ENCODE measurements at regions not wholly inside any gene's neighbourhood (a gene's known extent, or its start where the extent isn't known, plus 50 kb on each side); places are given as distances from the start of the nearest gene placed in this dataset.
"Not testable (repeated sequence)": the region's sequence is repeated elsewhere in the genome, so short reads cannot be mapped to it uniquely, and the experiment has no call there.

- DNase-seq (ENCODE audit: extremely low read depth, low read depth) = peak; percentile 98
- TF ChIP-seq, protein P1, sequence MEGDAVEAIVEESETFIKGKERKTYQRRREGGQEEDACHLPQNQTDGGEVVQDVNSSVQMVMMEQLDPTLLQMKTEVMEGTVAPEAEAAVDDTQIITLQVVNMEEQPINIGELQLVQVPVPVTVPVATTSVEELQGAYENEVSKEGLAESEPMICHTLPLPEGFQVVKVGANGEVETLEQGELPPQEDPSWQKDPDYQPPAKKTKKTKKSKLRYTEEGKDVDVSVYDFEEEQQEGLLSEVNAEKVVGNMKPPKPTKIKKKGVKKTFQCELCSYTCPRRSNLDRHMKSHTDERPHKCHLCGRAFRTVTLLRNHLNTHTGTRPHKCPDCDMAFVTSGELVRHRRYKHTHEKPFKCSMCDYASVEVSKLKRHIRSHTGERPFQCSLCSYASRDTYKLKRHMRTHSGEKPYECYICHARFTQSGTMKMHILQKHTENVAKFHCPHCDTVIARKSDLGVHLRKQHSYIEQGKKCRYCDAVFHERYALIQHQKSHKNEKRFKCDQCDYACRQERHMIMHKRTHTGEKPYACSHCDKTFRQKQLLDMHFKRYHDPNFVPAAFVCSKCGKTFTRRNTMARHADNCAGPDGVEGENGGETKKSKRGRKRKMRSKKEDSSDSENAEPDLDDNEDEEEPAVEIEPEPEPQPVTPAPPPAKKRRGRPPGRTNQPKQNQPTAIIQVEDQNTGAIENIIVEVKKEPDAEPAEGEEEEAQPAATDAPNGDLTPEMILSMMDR (IDR thresholded peaks at IDR 0.05; ENCODE audit: low read depth, low read length, missing control alignments) = no peak
- peak overlapping the region; percentile 84 for H3K4me3 ChIP-seq (replicated peaks; ENCODE audit: low read depth, low read length)
These were observed 102.0 kb downstream of the OR2B2 start for GRCh38 chr6:27809939-27810767.

GRCh38 chr6:27809067-27809938 lies 102.9 kb downstream of the OR2B2 start:
- DNase-seq (ENCODE audit: extremely low read depth, low read depth) = no peak
- H3K4me3 ChIP-seq (replicated peaks; ENCODE audit: low read depth, low read length) = peak overlapping the region; percentile 84
- TF ChIP-seq, protein P1 (IDR thresholded peaks at IDR 0.05; ENCODE audit: low read depth, low read length, missing control alignments) = no peak

DNA sequence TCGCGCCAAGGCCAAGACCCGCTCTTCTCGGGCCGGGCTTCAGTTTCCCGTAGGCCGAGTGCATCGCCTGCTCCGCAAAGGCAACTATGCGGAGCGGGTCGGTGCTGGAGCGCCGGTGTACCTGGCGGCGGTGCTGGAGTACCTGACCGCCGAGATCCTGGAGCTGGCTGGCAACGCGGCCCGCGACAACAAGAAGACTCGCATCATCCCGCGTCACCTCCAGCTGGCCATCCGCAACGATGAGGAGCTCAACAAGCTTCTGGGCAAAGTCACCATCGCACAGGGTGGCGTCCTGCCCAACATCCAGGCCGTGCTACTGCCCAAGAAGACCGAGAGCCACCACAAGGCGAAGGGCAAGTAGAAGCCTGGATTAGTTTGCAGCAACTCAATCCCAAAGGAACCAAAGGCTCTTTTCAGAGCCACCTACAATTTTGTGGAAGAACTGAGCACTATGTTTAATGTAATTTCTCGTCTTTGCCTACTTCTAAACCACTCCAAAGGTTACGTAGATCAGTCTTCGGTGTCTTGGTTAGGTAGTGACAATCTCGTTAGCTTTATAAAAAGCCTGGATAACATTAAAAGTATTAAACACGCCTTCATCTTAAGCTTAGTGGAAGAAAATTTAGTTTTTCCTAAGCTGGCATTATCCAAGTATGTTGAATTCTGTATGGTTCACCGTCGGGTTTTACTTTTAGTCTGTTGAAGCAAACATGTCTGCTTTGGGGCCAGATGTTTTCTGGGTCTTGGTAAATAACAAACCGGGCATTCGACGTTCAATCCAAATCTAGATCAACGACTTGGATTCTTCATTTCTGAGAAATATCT lies 103.7 kb downstream of the OR2B2 start:
- not testable (repeated sequence) for DNase-seq (ENCODE audit: extremely low read depth, low read depth)
- peak overlapping the region; percentile 84 for H3K4me3 ChIP-seq (replicated peaks; ENCODE audit: low read depth, low read length)

- peak overlapping the region; percentile 84 for H3K4me3 ChIP-seq (replicated peaks; ENCODE audit: low read depth, low read length)
- DNase-seq (ENCODE audit: extremely low read depth, low read depth) = peak; percentile 97
These were observed 104.6 kb downstream of the OR2B2 start for GRCh38 chr6:27807441-27808241.

DNA sequence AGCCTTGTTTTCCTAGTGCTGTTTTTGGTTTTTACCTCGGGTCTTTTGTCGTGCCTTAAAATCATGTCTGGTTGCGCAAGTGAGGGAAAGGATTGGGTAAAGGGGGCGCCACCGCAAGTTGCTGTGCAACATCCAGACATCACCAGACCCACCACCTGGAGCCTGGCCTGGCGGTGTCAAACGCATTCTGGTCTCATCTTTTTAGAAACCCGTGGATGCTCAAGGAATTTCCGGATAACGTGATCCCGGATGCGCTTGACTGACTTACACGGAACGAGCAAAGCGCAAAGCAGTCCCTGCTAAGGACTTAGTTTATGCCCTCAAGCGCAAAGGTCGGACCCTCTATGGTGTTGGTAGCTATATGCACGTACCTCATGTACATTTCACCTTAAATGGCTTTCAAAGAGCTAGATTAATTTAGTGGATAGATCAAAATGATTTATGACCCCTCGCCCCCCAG lies 105.2 kb downstream of the OR2B2 start:
- TF ChIP-seq, protein P1 (IDR thresholded peaks at IDR 0.05; ENCODE audit: low read depth, low read length, missing control alignments) = no peak
- H3K4me3 ChIP-seq (replicated peaks; ENCODE audit: low read depth, low read length) = peak overlapping the region; percentile 84
- DNase-seq (ENCODE audit: extremely low read depth, low read depth) = no peak

GRCh38 chr6:27805347-27805746 lies 106.8 kb downstream of the OR2B2 start:
- DNase-seq (ENCODE audit: extremely low read depth, low read depth) = no peak

More at GRCh38 chr6:27805347-27805746, 106.8 kb downstream of the OR2B2 start:
- TF ChIP-seq, protein P1 (IDR thresholded peaks at IDR 0.05; ENCODE audit: low read depth, low read length, missing control alignments) = no peak
- H3K4me3 ChIP-seq (replicated peaks; ENCODE audit: low read depth, low read length) = no peak overlapping the region

Data from HFF-Myc (cell line).